ENCODE measurements at regions not wholly inside any gene's neighbourhood (a gene's known extent, or its start where the extent isn't known, plus 50 kb on each side); places are given as distances from the start of the nearest gene placed in this dataset.

GRCh38 chr7:49422564-49422963, 350.9 kb upstream of the VWC2 start:
- DNase-seq (no peak), ATAC-seq (ENCODE audit: low FRiP score in 2 of 2) (no peak)
- no peaks in the 10 kb centered on the region for H3K4me1 ChIP-seq
- H3K27ac ChIP-seq = no peak overlapping the region
- no peaks in the 10 kb centered on the region for H3K27me3 ChIP-seq
- H3K36me3 ChIP-seq = no peaks in the 10 kb centered on the region
- no peak overlapping the region for H3K4me3 ChIP-seq
- TF ChIP-seq POLR2AphosphoS5 (IDR thresholded peaks at IDR 0.05) (no peak), EP300 (IDR thresholded peaks at IDR 0.05) (no peak), CTCF (IDR thresholded peaks at IDR 0.05) (no peak), POLR2A (IDR thresholded peaks at IDR 0.05) (no peak)
- no peaks in the 10 kb centered on the region for H3K9me3 ChIP-seq

- TF ChIP-seq CTCF (IDR thresholded peaks at IDR 0.05) = no peak
- H3K36me3 ChIP-seq = no peaks in the 10 kb centered on the region
- DNase-seq (no peak), ATAC-seq (ENCODE audit: low FRiP score in 2 of 2) (no peak)
- H3K9me3 ChIP-seq = no peaks in the 10 kb centered on the region
- no peaks in the 10 kb centered on the region for H3K4me1 ChIP-seq
- H3K27me3 ChIP-seq = no peaks in the 10 kb centered on the region
- no peak overlapping the region for H3K27ac ChIP-seq
- H3K4me3 ChIP-seq = no peak overlapping the region
Observed at GRCh38 chr7:49424109-49424508, 349.3 kb upstream of the VWC2 start.

- Histone ChIP-seq H3K4me3 (no peak overlapping the region), H3K27me3 (no peaks in the 10 kb centered on the region), H3K9me3 (no peaks in the 10 kb centered on the region), H3K4me1 (no peaks in the 10 kb centered on the region), H3K36me3 (no peaks in the 10 kb centered on the region), H3K27ac (no peak overlapping the region)
- TF ChIP-seq POLR2AphosphoS5 (IDR thresholded peaks at IDR 0.05) (no peak), EP300 (IDR thresholded peaks at IDR 0.05) (no peak), POLR2A (IDR thresholded peaks at IDR 0.05) (no peak), CTCF (IDR thresholded peaks at IDR 0.05) (no peak)
- WGBS, 2 donors = 45 to 54% methylated on average over 5 of the region's 5 CpGs
- DNase-seq (no peak), ATAC-seq (ENCODE audit: low FRiP score in 2 of 2) (no peak)
Observed at GRCh38 chr7:49425277-49425818, 348.1 kb upstream of the VWC2 start.

GRCh38 chr7:49432254-49432653, 341.2 kb upstream of the VWC2 start:
- no peak for DNase-seq
- no peaks in the 10 kb centered on the region for H3K27me3 ChIP-seq
- no peaks in the 10 kb centered on the region for H3K36me3 ChIP-seq
- no peak overlapping the region for H3K4me3 ChIP-seq
- H3K4me1 ChIP-seq = no peaks in the 10 kb centered on the region
- H3K9me3 ChIP-seq = no peaks in the 10 kb centered on the region
- TF ChIP-seq POLR2AphosphoS5 (IDR thresholded peaks at IDR 0.05) = no peak
- no peak for ATAC-seq (ENCODE audit: low FRiP score in 2 of 2)
- H3K27ac ChIP-seq = no peak overlapping the region
- WGBS, 2 donors = 93 to 96% methylated on average over 4 of the region's 4 CpGs

GRCh38 chr7:49433794-49434193, 339.6 kb upstream of the VWC2 start:
- H3K36me3 ChIP-seq = no peaks in the 10 kb centered on the region
- no peak overlapping the region for H3K4me3 ChIP-seq
- H3K4me1 ChIP-seq = no peaks in the 10 kb centered on the region
- ATAC-seq (ENCODE audit: low FRiP score in 2 of 2) (no peak), DNase-seq (no peak)
- no peaks in the 10 kb centered on the region for H3K9me3 ChIP-seq
- no peak for TF ChIP-seq POLR2A (IDR thresholded peaks at IDR 0.05)
- no peak for TF ChIP-seq CTCF (IDR thresholded peaks at IDR 0.05)
- no peak for TF ChIP-seq EP300 (IDR thresholded peaks at IDR 0.05)
- TF ChIP-seq POLR2AphosphoS5 (IDR thresholded peaks at IDR 0.05) = no peak
- H3K27ac ChIP-seq = no peak overlapping the region
- no peaks in the 10 kb centered on the region for H3K27me3 ChIP-seq

Data from upper lobe of left lung (tissue), 6 donors.